ENCODE measurements at regions not wholly inside any gene's neighbourhood (a gene's known extent, or its start where the extent isn't known, plus 50 kb on each side); places are given as distances from the start of the nearest gene placed in this dataset.

DNA sequence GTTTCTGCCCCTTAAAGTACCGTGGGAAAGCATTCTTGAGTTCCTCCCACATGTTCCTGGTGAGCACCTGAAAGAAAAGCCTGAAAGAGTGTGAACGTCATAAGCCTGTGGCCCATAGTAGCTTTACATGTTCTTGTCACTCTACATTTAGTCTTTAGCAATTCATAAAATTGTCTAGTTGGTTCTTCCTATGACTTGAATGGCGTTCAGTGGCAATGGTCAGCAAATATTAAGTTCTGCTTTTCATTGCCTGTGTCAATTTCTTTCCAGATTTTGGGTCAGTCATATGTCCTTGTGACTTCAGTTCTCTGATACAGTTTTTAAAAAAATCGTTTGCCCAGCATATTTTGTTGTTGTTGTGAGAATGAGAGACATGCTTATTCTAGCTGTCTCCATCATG is 650.0 kb upstream of the BOD1L1 start:
- H2AFZ ChIP-seq (ENCODE audit: low read length) = no peak overlapping the region
- H4K91ac ChIP-seq (replicated peaks; ENCODE audit: insufficient read length, low read length) = no peak overlapping the region
- H2BK120ac ChIP-seq (replicated peaks; ENCODE audit: low read depth, low read length) = no peak overlapping the region
- H2BK12ac ChIP-seq (ENCODE audit: low read depth, low read length) = no peak overlapping the region
- ChIA-PET POLR2A (ENCODE audit: partially characterized antibody) (no interaction called here), CTCF (ENCODE audit: partially characterized antibody) (interaction anchor here (0.6 kb wide), 1 partner anchor 623 kb away, joined by 3 read pairs; no protein-coding TSS in a partner anchor)
- no peak overlapping the region for H3K4me2 ChIP-seq (ENCODE audit: insufficient read depth in 1 of 2, low read depth in 2 of 2, low read length in 2 of 2)
- no peak overlapping the region for H2BK15ac ChIP-seq (ENCODE audit: low read length)
- H3K27ac ChIP-seq (ENCODE audit: low read depth, low read length) = no peak overlapping the region
- no peak overlapping the region for H3K9ac ChIP-seq (replicated peaks in 1 of 4; ENCODE audit: extremely low read depth in 1 of 4, low read depth in 3 of 4, low read length in 3 of 4)
- H3K27me3 ChIP-seq (replicated peaks in 1 of 4; ENCODE audit: control insufficient read depth in 3 of 4, extremely low read depth in 1 of 4, insufficient read depth in 3 of 4, low read length in 3 of 4) = peaks cover 0 to 1% (median 0%) of the 10 kb centered on the region in 4 experiments; a peak in 1 of 7 replicates
- no peak overlapping the region for H3K23ac ChIP-seq (ENCODE audit: insufficient read length)
- no peak overlapping the region for H3K4me3 ChIP-seq (ENCODE audit: extremely low read depth in 1 of 4, insufficient read depth in 2 of 4, low read depth in 3 of 4, low read length in 4 of 4)
- H3K23me2 ChIP-seq (ENCODE audit: low read depth, low read length) = no peaks in the 10 kb centered on the region
- no peaks in the 10 kb centered on the region for H4K20me1 ChIP-seq (replicated peaks in 1 of 2; ENCODE audit: control insufficient read depth in 1 of 2, insufficient read depth in 2 of 2, low read length in 2 of 2)
- no peak overlapping the region for H2BK20ac ChIP-seq (ENCODE audit: low read length)
- H3K79me2 ChIP-seq (ENCODE audit: control insufficient read depth in 1 of 2, insufficient read depth in 2 of 2, low read length in 2 of 2) = no peaks in the 10 kb centered on the region
- H2AK5ac ChIP-seq (ENCODE audit: low read depth, low read length) = no peak overlapping the region
- DNase-seq (ENCODE audit: low read depth in 1 of 2, low spot score in 2 of 2) (no peak), FAIRE-seq (no peak)
- no peak overlapping the region for H2BK5ac ChIP-seq (ENCODE audit: low read depth, low read length)
- H3K14ac ChIP-seq (ENCODE audit: insufficient read length) = no peak overlapping the region
- no peaks in the 10 kb centered on the region for H3K4me1 ChIP-seq (replicated peaks in 1 of 4; ENCODE audit: control insufficient read depth in 3 of 4, insufficient read depth in 4 of 4, low read length in 3 of 4)
- H4K8ac ChIP-seq (ENCODE audit: extremely low read depth, insufficient read depth, low read length) = no peak overlapping the region
- no peaks in the 10 kb centered on the region for H3K79me1 ChIP-seq (ENCODE audit: low read depth, low read length)
- H3K36me3 ChIP-seq (ENCODE audit: control insufficient read depth in 2 of 4, insufficient read depth in 4 of 4, low read length in 3 of 4) = no peaks in the 10 kb centered on the region
- H3K9me3 ChIP-seq (ENCODE audit: insufficient read depth in 2 of 2, low read depth in 1 of 2, low read length in 1 of 2) = no peaks in the 10 kb centered on the region
- H3K18ac ChIP-seq (ENCODE audit: extremely low read depth, low read length) = no peak overlapping the region
- no peak overlapping the region for H3K4ac ChIP-seq (replicated peaks; ENCODE audit: insufficient read length, low read depth, low read length)
- WGBS, 2 experiments (ENCODE audit: extremely low coverage in 1 of 2, insufficient coverage in 1 of 2, insufficient read length in 1 of 2, insufficient replicate concordance in 2 of 2, low coverage in 1 of 2, low lambda C conversion rate in 2 of 2, missing lambda C conversion rate in 1 of 2) = 75% methylated on average over 4 of the region's 4 CpGs; no CpG with 5 or more reads in 1 of the 2 experiments
- H3K56ac ChIP-seq (replicated peaks; ENCODE audit: insufficient read length, low read depth, low read length) = no peak overlapping the region
- no peak overlapping the region for H4K5ac ChIP-seq (ENCODE audit: insufficient read length, low read depth, low read length)
- no peak for TF ChIP-seq ZNF274 (IDR thresholded peaks at IDR 0.05; ENCODE audit: borderline replicate concordance, extremely low read depth, low read length)
- no peak for TF ChIP-seq YY1 (IDR thresholded peaks at IDR 0.05; ENCODE audit: low read depth, low read length)
- TF ChIP-seq SP2 (IDR thresholded peaks at IDR 0.05; ENCODE audit: low read length) = no peak
- no peak for TF ChIP-seq SP4 (IDR thresholded peaks at IDR 0.05; ENCODE audit: low read length)
- TF ChIP-seq RBBP5 (IDR thresholded peaks at IDR 0.05; ENCODE audit: borderline replicate concordance, low read depth, low read length) = no peak
- TF ChIP-seq, protein P1, sequence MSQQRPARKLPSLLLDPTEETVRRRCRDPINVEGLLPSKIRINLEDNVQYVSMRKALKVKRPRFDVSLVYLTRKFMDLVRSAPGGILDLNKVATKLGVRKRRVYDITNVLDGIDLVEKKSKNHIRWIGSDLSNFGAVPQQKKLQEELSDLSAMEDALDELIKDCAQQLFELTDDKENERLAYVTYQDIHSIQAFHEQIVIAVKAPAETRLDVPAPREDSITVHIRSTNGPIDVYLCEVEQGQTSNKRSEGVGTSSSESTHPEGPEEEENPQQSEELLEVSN (IDR thresholded peaks at IDR 0.05) = no peak
- TF ChIP-seq RAD21 (IDR thresholded peaks at IDR 0.05 in 1 of 2, conservative IDR thresholded peaks at IDR 0.05 in 1 of 2; ENCODE audit: low read depth in 2 of 2, low read length in 2 of 2) = no peak
- TF ChIP-seq CHD2 (IDR thresholded peaks at IDR 0.05; ENCODE audit: low read length) = no peak
- TF ChIP-seq NRF1 (IDR thresholded peaks at IDR 0.05; ENCODE audit: low read depth, low read length) = no peak
- TF ChIP-seq, protein P2, sequence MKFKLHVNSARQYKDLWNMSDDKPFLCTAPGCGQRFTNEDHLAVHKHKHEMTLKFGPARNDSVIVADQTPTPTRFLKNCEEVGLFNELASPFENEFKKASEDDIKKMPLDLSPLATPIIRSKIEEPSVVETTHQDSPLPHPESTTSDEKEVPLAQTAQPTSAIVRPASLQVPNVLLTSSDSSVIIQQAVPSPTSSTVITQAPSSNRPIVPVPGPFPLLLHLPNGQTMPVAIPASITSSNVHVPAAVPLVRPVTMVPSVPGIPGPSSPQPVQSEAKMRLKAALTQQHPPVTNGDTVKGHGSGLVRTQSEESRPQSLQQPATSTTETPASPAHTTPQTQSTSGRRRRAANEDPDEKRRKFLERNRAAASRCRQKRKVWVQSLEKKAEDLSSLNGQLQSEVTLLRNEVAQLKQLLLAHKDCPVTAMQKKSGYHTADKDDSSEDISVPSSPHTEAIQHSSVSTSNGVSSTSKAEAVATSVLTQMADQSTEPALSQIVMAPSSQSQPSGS (IDR thresholded peaks at IDR 0.05; ENCODE audit: low read length) = no peak
- TF ChIP-seq JUND (IDR thresholded peaks at IDR 0.05; ENCODE audit: low read length) = no peak
- no peak for TF ChIP-seq CTBP2 (IDR thresholded peaks at IDR 0.05; ENCODE audit: borderline replicate concordance, insufficient read depth, insufficient read length, low read length)
- TF ChIP-seq POLR2AphosphoS5 (IDR thresholded peaks at IDR 0.05; ENCODE audit: low read depth, low read length) = no peak

All from H1 (cell line).